SK-N-SH treated with all-trans-retinoic acid at 6 μM for 48 hours (cell line): ENCODE measurements at regions not wholly inside any gene's neighbourhood (a gene's known extent, or its start where the extent isn't known, plus 50 kb on each side); places are given as distances from the start of the nearest gene placed in this dataset.

Experiments
- ATAC-seq: fragments of 200-7000 bp; cut with Tn5 transposase; 3 replicates; pipeline ENCODE4 v1.9.1; 2020; ENCODE audit warnings: mild to moderate bottlenecking, moderate library complexity
- ARNTL ChIP-seq: fragments of 450-650 bp; formaldehyde crosslinking; IDR thresholded peaks from 2 replicates; pipeline ENCODE4 v1.5.0; 2020; ENCODE audit warnings: low read depth, mild to moderate bottlenecking, moderate library complexity, borderline replicate concordance
- BACH2 ChIP-seq: fragments of 250-450 bp; sonication (Bioruptor Pico); IDR thresholded peaks from 2 replicates; pipeline ENCODE4 v1.9.0; 2021; ENCODE audit warnings: mild to moderate bottlenecking, borderline replicate concordance
- CSDC2 ChIP-seq: fragments of 250-450 bp; sonication (Bioruptor Pico); IDR thresholded peaks from 2 replicates; pipeline ENCODE4 v1.5.0; 2020; ENCODE audit warnings: mild to moderate bottlenecking, moderate library complexity
- ESRRG ChIP-seq: fragments of 250-450 bp; sonication (Bioruptor Pico); IDR thresholded peaks from 2 replicates; pipeline ENCODE4 v1.6.1; 2021; ENCODE audit warnings: mild to moderate bottlenecking
- GLIS3 ChIP-seq: fragments of 250-450 bp; sonication (Bioruptor Pico); IDR thresholded peaks from 2 replicates; pipeline ENCODE4 v1.5.0; 2020; ENCODE audit warnings: mild to moderate bottlenecking, moderate library complexity
- PPARA ChIP-seq: fragments of 250-450 bp; sonication (Bioruptor Pico); IDR thresholded peaks from 2 replicates; pipeline ENCODE4 v1.5.0; 2020; ENCODE audit warnings: mild to moderate bottlenecking, borderline replicate concordance
- RARB ChIP-seq: fragments of 250-450 bp; sonication (Bioruptor Pico); IDR thresholded peaks from 2 replicates; pipeline ENCODE4 v1.8.0; 2021; ENCODE audit warnings: mild to moderate bottlenecking, moderate library complexity
- SNAI2 ChIP-seq: fragments of 250-450 bp; sonication (Bioruptor Pico); IDR thresholded peaks from 2 replicates; pipeline ENCODE4 v1.5.0; 2020; ENCODE audit warnings: mild to moderate bottlenecking, moderate library complexity
- TCF4 ChIP-seq: fragments of 250-450 bp; sonication (Bioruptor Pico); IDR thresholded peaks from 2 replicates; pipeline ENCODE4 v1.8.0; 2021; ENCODE audit warnings: mild to moderate bottlenecking, moderate library complexity, borderline replicate concordance
- TOX ChIP-seq: fragments of 250-450 bp; sonication (Bioruptor Pico); IDR thresholded peaks from 2 replicates; pipeline ENCODE4 v1.8.0; 2021; ENCODE audit warnings: mild to moderate bottlenecking, moderate library complexity, borderline replicate concordance
- ZC3H10 ChIP-seq: fragments of 250-450 bp; sonication (Bioruptor Pico); IDR thresholded peaks from 2 replicates; pipeline ENCODE4 v1.5.1; 2021; ENCODE audit warnings: mild to moderate bottlenecking, moderate library complexity
- ZFP3 ChIP-seq: fragments of 250-450 bp; sonication (Bioruptor Pico); IDR thresholded peaks from 2 replicates; pipeline ENCODE4 v1.5.0; 2020; ENCODE audit warnings: mild to moderate bottlenecking, moderate library complexity
- ZFP30 ChIP-seq: fragments of 450-650 bp; formaldehyde crosslinking; IDR thresholded peaks from 2 replicates; pipeline ENCODE4 v1.5.0; 2022; ENCODE audit warnings: mild to moderate bottlenecking, moderate library complexity
- ZNF565 ChIP-seq: fragments of 450-650 bp; formaldehyde crosslinking; conservative IDR thresholded peaks from 2 replicates; pipeline ENCODE4 v1.5.0; 2020; ENCODE audit warnings: low read depth, mild to moderate bottlenecking, moderate library complexity
- ZNF70 ChIP-seq: fragments of 450-650 bp; formaldehyde crosslinking; IDR thresholded peaks from 2 replicates; pipeline ENCODE4 v1.5.0; 2020; ENCODE audit warnings: mild to moderate bottlenecking, moderate library complexity
- ZNF8 ChIP-seq: fragments of 450-650 bp; formaldehyde crosslinking; IDR thresholded peaks from 2 replicates; pipeline ENCODE4 v1.5.0; 2020; ENCODE audit warnings: mild to moderate bottlenecking, moderate library complexity
- TF ChIP-seq, protein P1 (sequence below): fragments of 250-450 bp; sonication (Bioruptor Pico); IDR thresholded peaks from 2 replicates; pipeline ENCODE4 v1.8.0; 2020; ENCODE audit warnings: mild to moderate bottlenecking, moderate library complexity, borderline replicate concordance
- TF ChIP-seq, protein P2 (sequence below): fragments of 250-450 bp; sonication (Bioruptor Pico); IDR thresholded peaks from 2 replicates; pipeline ENCODE4 v1.8.0; 2021; ENCODE audit warnings: low read depth, mild to moderate bottlenecking, moderate library complexity, borderline replicate concordance
- TF ChIP-seq, protein P3 (sequence below): fragments of 250-450 bp; sonication (Bioruptor Pico); IDR thresholded peaks from 2 replicates; pipeline ENCODE4 v1.5.0; 2020; ENCODE audit warnings: mild to moderate bottlenecking, moderate library complexity

DNA sequence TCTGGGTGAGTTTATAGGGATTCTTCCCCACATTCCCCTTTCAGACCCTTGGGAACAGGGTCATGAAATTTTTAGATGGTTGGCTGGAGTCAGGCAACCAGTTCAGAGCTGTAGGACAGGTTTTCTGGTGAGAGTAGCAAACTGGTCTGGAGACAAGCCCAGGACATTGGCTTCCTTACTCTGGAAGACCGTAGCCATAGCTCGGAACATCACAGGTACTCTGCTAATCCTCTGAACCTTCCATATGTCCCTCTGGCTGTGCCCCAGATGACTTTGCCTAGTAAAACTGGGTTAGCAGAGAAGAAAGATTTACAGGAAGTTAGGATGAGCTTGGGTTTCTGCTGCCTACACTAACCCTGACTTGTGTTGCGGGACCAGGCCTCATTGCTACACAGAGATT lies 104.5 kb upstream of the MKLN1 start:
- ATAC-seq, result no peak
- no peak for TF ChIP-seq SNAI2 (CRISPR knock-in tag)
- TF ChIP-seq ZFP3, result no peak
- TF ChIP-seq ZFP30 (CRISPR knock-in tag), result no peak
- TF ChIP-seq, protein P1, sequence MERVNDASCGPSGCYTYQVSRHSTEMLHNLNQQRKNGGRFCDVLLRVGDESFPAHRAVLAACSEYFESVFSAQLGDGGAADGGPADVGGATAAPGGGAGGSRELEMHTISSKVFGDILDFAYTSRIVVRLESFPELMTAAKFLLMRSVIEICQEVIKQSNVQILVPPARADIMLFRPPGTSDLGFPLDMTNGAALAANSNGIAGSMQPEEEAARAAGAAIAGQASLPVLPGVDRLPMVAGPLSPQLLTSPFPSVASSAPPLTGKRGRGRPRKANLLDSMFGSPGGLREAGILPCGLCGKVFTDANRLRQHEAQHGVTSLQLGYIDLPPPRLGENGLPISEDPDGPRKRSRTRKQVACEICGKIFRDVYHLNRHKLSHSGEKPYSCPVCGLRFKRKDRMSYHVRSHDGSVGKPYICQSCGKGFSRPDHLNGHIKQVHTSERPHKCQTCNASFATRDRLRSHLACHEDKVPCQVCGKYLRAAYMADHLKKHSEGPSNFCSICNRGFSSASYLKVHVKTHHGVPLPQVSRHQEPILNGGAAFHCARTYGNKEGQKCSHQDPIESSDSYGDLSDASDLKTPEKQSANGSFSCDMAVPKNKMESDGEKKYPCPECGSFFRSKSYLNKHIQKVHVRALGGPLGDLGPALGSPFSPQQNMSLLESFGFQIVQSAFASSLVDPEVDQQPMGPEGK (CRISPR knock-in tag), result no peak
- no peak for TF ChIP-seq ARNTL (CRISPR knock-in tag)
- TF ChIP-seq, protein P2, sequence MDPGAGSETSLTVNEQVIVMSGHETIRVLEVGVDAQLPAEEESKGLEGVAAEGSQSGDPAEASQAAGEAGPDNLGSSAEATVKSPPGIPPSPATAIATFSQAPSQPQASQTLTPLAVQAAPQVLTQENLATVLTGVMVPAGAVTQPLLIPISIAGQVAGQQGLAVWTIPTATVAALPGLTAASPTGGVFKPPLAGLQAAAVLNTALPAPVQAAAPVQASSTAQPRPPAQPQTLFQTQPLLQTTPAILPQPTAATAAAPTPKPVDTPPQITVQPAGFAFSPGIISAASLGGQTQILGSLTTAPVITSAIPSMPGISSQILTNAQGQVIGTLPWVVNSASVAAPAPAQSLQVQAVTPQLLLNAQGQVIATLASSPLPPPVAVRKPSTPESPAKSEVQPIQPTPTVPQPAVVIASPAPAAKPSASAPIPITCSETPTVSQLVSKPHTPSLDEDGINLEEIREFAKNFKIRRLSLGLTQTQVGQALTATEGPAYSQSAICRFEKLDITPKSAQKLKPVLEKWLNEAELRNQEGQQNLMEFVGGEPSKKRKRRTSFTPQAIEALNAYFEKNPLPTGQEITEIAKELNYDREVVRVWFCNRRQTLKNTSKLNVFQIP (CRISPR knock-in tag), result no peak
- TF ChIP-seq RARB (CRISPR knock-in tag), result no peak
- no peak for TF ChIP-seq ZNF8
- TF ChIP-seq CSDC2 (CRISPR knock-in tag), result no peak
- TF ChIP-seq BACH2 (CRISPR knock-in tag), result no peak
- TF ChIP-seq ESRRG (CRISPR knock-in tag), result no peak
- TF ChIP-seq, protein P3, sequence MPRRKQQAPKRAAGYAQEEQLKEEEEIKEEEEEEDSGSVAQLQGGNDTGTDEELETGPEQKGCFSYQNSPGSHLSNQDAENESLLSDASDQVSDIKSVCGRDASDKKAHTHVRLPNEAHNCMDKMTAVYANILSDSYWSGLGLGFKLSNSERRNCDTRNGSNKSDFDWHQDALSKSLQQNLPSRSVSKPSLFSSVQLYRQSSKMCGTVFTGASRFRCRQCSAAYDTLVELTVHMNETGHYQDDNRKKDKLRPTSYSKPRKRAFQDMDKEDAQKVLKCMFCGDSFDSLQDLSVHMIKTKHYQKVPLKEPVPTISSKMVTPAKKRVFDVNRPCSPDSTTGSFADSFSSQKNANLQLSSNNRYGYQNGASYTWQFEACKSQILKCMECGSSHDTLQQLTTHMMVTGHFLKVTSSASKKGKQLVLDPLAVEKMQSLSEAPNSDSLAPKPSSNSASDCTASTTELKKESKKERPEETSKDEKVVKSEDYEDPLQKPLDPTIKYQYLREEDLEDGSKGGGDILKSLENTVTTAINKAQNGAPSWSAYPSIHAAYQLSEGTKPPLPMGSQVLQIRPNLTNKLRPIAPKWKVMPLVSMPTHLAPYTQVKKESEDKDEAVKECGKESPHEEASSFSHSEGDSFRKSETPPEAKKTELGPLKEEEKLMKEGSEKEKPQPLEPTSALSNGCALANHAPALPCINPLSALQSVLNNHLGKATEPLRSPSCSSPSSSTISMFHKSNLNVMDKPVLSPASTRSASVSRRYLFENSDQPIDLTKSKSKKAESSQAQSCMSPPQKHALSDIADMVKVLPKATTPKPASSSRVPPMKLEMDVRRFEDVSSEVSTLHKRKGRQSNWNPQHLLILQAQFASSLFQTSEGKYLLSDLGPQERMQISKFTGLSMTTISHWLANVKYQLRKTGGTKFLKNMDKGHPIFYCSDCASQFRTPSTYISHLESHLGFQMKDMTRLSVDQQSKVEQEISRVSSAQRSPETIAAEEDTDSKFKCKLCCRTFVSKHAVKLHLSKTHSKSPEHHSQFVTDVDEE (CRISPR knock-in tag), result no peak
- TF ChIP-seq, all 23 proteins: peak for 0

DNA sequence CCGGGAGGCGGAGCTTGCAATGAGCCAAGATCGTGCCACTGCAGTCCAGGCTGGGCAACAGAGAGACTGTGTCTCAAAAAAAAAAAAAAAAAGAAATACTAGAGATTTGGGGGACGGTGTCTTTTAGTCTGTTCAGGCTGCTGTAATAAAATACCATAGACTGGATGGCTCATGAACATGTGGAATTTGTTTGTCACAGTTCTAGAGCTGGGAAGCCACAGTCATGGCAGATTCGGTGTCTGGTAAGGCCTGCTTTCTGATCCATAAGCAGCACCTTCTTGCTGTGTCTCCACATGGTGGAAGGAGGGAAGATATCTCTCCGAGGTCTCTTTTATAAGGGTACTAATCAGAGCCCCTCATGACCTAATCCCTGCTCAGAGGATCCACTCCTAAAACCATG lies 102.7 kb upstream of the MKLN1 start:
- ATAC-seq, result no peak
- TF ChIP-seq, protein P2 (CRISPR knock-in tag), result no peak
- TF ChIP-seq ZNF70 (CRISPR knock-in tag) (no peak), GLIS3 (CRISPR knock-in tag) (no peak)

DNA sequence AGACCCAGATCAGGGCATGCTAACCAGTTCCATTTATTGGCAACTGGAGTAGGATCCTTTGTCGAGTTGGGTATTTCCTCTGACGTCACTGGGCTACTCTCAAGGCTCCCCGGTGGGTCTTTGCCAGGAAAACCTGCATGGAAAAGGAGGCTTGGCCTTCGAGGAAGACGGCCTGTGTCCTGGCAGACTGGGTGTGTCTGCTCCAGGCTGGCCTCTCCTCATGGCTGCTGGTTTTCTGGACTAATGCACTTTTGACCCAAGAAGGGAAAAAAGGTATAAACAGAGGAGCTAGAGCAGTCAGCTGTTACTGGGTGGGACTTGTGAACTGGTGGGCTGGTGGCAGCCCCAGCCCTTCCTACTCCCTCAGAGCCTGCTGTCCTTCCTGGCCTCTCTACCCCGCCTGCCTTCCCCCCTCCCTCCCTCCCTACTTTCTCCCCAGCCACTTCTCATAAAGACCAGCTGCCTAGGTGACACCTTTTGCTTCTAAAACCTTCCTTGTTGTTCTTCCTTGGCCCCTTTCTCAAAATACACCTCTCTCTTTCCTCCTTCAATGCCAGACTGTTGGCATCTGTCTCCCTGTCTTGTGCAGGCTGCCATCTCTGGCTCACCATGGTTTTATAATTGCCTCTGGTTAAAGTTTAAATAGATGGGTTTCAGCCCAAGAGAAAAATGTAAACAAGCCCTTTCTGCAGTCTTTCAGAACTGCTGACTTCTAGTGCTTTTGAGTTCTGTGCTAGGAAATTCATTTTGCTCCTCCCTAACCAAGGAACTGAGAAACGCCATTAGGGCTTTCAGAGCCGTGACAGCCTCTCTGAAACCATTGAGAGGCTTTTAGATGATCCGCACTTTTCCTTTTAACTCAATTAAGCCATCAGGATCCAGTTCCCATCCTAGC lies 101.8 kb upstream of the MKLN1 start:
- peak; percentile 22; the same call in 2 of the 3 replicates for ATAC-seq

More for the DNA sequence above, 101.8 kb upstream of the MKLN1 start:
- no peak for TF ChIP-seq TOX (CRISPR knock-in tag)
- TF ChIP-seq ZFP3, result no peak
- TF ChIP-seq PPARA (CRISPR knock-in tag), result no peak
- no peak for TF ChIP-seq SNAI2 (CRISPR knock-in tag)
- no peak for TF ChIP-seq TCF4 (CRISPR knock-in tag)
- TF ChIP-seq ZNF70 (CRISPR knock-in tag), result no peak
- TF ChIP-seq ZNF8, result no peak
- TF ChIP-seq GLIS3 (CRISPR knock-in tag), result no peak
- no peak for TF ChIP-seq CSDC2 (CRISPR knock-in tag)
- TF ChIP-seq, protein P1 (CRISPR knock-in tag), result no peak
- TF ChIP-seq ZFP30 (CRISPR knock-in tag), result no peak
- no peak for TF ChIP-seq ZC3H10
- no peak for TF ChIP-seq ZNF565 (CRISPR knock-in tag)
